Gastrocnemius medialis (tissue), 4 donors: ENCODE measurements at regions not wholly inside any gene's neighbourhood (a gene's known extent, or its start where the extent isn't known, plus 50 kb on each side); places are given as distances from the start of the nearest gene placed in this dataset.

Source experiments
- POLR2A ChIP-seq, 2 donors: fragments of 450-650 bp; IDR thresholded peaks; one replicate each; pipeline ENCODE4 v1.6.1; 2017; ENCODE audit warnings: antibody characterized with exemption in 2 of 2, mild to moderate bottlenecking in 2 of 2, moderate library complexity in 2 of 2
- TF ChIP-seq, protein P1 (sequence below), 5 experiments: fragments of 450-650 bp in 3 of 5; fragments of 200-600 bp in 2 of 5; sonication (generic) in 2 of 5; IDR thresholded peaks in 4 of 5; conservative IDR thresholded peaks in 1 of 5; 1 replicate in 4 of 5; 2 replicates in 1 of 5; pipeline ENCODE4 v1.5.1; 2016 to 2019; ENCODE audit warnings: antibody characterized with exemption in 5 of 5, mild to moderate bottlenecking in 3 of 5, moderate library complexity in 3 of 5

- TF ChIP-seq, protein P1, sequence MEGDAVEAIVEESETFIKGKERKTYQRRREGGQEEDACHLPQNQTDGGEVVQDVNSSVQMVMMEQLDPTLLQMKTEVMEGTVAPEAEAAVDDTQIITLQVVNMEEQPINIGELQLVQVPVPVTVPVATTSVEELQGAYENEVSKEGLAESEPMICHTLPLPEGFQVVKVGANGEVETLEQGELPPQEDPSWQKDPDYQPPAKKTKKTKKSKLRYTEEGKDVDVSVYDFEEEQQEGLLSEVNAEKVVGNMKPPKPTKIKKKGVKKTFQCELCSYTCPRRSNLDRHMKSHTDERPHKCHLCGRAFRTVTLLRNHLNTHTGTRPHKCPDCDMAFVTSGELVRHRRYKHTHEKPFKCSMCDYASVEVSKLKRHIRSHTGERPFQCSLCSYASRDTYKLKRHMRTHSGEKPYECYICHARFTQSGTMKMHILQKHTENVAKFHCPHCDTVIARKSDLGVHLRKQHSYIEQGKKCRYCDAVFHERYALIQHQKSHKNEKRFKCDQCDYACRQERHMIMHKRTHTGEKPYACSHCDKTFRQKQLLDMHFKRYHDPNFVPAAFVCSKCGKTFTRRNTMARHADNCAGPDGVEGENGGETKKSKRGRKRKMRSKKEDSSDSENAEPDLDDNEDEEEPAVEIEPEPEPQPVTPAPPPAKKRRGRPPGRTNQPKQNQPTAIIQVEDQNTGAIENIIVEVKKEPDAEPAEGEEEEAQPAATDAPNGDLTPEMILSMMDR (IDR thresholded peaks at IDR 0.05 in 4 of 5, conservative IDR thresholded peaks at IDR 0.05 in 1 of 5): no peak
- TF ChIP-seq POLR2A (IDR thresholded peaks at IDR 0.05): no peak
Measured at GRCh38 chr4:60923075-60923474, 277.1 kb upstream of the ADGRL3 start.
